ENCODE measurements at regions not wholly inside any gene's neighbourhood (a gene's known extent, or its start where the extent isn't known, plus 50 kb on each side); places are given as distances from the start of the nearest gene placed in this dataset.

DNA sequence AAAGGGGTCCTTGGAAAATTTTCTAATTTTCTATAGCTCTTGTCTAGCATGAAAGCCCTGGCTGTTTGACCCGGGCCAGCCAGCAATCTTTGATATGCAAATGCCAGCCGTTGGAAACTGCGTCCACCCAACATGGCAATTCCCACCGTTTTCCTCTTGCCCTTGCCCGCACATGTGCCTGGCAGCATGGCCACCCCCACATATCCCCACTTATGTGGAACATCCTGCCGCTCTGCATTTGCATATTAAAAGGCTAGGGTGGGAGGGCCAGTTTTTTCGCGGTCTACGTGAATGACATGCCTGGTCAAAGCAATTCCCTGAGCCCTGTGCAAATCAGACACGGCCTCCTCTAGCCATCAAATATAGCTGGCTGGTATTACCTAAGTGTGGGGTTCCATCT, 110.3 kb upstream of the TDRD3 start:
- DNase-seq, result no peak

DNA sequence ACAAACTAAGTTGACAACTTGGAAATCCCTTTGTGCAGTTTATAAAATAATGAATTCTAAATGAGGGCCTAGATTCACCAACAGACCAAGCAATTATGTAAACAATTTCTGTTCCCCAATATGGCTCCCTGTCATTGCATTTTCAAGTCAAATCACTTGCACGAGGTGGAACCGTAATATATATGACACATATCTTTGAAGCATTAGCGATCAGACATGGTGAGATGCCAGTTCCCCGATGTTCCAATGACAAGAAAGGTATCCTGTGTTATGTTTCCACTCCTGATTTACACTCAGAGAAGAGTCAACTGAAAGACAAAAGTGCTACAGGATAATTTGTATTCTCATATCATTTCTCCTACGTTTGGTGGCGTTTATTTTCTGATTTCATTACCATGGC, 108.5 kb upstream of the TDRD3 start:
- DNase-seq, result no peak

DNA sequence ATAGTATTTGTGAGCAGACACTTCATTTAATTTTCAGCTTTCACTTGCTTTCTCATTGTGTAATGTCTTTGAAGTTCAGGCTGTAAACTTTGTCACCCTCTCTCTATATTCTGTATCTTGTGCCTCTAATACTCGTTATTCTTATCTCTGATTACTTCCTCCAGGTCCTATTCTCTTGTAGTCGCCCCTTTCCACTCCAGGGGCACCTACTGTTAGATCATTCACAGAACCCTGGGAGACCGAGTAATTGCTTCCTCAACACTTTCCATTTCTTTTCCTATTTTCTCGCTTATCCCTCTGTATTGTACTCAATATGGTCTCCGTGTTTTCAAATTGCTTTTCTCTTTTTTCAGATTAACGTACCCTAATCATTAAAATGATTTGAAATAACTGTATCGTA, 93.9 kb upstream of the TDRD3 start:
- DNase-seq, result no peak

GRCh38 chr13:60311527-60311926, 85.5 kb upstream of the TDRD3 start:
- DNase-seq, result no peak

- DNase-seq, result no peak
These were observed 84.0 kb upstream of the TDRD3 start for GRCh38 chr13:60312851-60313505.

- DNase-seq, result no peak
These were observed 78.8 kb upstream of the TDRD3 start for GRCh38 chr13:60318186-60318585.

- no peak for DNase-seq
These were observed 72.9 kb upstream of the TDRD3 start for GRCh38 chr13:60324131-60324530.

- DNase-seq, result no peak
These were observed 70.7 kb upstream of the TDRD3 start for GRCh38 chr13:60326273-60326672.

- no peak for DNase-seq
These were observed 69.5 kb upstream of the TDRD3 start for GRCh38 chr13:60327511-60327910.

DNA sequence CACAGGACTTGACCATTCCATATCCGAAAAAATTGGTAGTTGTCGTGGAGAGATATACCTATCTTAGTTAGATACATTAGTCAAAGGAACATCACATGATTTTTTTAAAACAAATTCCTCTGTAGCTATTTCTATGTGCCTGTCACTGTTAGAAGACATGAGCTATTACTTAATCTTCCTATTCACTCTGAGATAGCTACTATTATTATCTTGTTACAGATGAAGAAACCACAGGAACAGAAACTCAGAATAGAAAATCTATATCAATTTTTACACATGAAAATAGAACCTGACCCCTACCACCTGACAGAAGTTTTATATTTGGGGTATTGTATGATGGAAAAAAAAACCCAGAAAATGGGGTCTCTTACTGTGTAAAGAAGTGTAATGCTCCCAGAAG, 68.9 kb upstream of the TDRD3 start:
- DNase-seq, result no peak

DNA sequence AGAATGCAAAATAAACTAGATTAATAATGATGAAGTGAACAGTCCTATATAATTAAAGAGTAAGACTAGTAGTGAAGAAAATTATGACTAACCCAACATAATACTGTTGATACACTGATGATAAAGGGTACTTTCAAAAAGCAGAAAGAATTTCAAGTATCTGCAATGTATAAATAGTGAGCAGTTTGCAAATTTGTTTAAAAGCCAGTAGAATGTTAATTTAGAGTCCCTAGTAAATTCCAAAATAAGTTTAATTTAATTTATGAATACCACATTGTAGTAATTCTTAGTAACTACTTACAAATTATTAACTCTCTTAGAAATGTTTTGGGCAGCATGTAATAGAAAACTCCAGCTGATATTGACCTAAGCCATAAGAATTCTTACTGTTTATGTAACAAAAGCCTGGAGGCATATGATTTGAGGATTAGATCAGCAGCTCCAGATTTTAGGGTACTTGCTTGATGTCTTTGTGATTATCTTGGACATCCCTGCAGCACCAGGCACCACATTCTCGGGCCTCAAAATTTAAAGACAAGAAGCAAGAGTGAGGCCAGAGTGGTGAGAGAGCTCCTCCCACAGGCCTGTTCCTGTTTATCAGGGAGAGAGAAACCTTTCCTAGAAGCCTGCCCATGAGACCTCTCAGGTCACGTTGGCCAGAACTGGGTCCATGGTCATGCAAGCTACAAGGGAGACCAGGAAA, 67.6 kb upstream of the TDRD3 start:
- peak; percentile 58 for DNase-seq

- no peak for DNase-seq
These were observed 65.6 kb upstream of the TDRD3 start for GRCh38 chr13:60331249-60332012.

DNA sequence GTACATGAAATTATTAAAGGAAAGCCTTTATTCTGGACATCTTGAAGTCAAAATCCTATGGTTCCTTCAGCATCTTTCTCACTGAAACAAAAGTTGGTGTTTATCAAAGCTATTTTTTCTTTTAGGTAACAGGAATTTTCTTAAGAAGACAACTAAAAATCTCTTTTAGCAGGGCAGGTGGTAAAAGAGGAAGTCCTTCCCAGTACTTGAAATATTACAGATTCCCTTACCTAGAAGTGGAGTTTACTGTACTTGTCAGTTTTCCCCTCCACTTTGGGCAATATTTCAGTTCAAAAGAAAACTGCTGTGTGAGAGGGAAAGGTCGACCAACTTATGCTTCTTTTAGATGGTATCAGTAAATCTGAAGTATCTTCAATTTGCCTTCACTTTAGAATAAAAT, 64.3 kb upstream of the TDRD3 start:
- DNase-seq, result no peak

DNA sequence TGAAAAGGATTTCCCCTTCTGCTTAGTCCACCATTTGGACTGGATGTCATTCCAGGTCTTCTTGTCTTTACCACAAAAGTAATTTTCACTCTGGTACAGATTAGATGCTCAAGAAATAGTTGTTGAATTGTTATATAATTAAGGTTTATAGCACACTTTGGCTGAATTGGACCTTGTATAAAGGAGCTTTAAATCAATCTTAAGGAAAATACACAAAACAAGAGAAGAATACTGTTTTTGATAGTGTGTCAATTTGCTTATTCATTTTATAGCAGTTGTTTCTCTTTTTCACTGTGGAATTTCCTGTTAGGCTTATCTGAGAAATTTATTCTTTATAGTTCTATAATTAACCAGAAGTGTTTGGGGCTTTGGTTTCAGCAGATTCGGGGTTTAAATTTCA, 62.7 kb upstream of the TDRD3 start:
- DNase-seq, result no peak

GRCh38 chr13:60335531-60335930, 61.5 kb upstream of the TDRD3 start:
- DNase-seq, result peak; percentile 10

DNA sequence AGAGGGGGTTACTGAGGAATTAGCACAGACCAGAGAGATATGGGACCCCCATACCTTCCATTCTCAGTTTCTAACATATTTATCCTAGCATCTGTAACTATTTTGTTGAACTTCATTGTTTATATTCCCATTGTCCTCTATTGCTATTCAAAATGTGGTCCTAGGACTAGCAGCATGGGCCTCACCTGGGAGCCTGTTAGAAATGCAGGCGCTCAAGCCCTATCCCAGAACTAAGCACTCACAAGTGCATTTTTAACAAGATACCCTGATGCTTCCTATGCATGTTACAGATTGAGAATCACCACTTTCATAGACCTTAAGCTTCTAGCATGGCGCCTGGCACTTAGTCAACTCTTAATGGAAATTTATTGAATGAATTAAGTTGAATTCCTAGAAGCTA, 58.3 kb upstream of the TDRD3 start:
- DNase-seq, result no peak

GRCh38 chr13:60343978-60344377, 53.0 kb upstream of the TDRD3 start:
- DNase-seq, result no peak

GRCh38 chr13:60347174-60347573, 49.8 kb upstream of the TDRD3 start:
- DNase-seq, result peak; percentile 14

Measured in DMS53 (cell line).